ENCODE measurements at regions not wholly inside any gene's neighbourhood (a gene's known extent, or its start where the extent isn't known, plus 50 kb on each side); places are given as distances from the start of the nearest gene placed in this dataset.

DNA sequence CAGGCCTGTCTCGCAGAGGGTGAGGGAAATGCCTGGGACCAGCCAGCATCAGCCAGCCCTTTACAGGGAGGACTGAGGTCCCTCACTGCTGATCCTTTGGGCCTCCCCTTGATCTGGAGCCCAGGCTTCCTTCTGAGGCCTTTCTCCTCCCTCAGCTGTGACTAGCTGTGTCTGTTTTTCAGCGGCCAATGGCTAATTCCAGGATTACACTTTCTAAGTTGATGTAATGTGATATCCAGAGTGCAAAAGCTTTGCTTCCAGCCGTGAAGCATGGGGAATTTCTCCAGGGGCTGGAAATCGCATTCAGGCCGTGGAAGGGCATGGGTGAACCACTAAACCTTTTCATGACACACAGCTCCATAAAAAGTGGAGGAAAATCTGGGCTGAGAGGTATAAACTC lies 157.6 kb downstream of the SHQ1 start:
- Mint-ChIP-seq H3K36me3 (ENCODE audit: unreplicated experiment) (no peaks in the 10 kb centered on the region), H3K27ac (ENCODE audit: unreplicated experiment) (no peak overlapping the region), H3K27me3 (ENCODE audit: unreplicated experiment) (no peaks in the 10 kb centered on the region)

DNA sequence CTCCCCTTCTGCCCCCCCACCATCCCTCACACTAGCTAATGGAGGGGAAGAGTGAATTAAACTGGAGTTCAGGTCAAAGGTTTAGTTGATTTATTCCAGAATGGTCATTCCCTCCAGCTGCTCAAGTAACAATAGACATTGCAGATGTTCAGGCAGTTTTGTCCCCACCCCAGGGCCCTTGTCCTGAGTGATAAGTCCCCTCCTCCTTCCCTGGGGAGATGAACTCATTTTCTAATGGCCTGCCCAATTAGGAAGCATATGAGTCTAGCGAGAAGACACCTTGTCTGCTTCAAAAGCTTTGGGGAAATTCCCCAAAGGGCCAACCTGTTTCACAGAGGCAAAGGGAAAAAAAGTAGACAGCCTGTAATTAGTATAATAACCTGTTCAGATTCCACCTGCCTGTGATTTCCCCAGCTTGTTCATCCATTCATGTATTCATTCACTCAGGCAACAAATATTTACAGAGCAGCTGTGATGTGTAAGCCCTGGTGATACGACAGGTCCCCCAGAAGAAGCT lies 165.3 kb downstream of the SHQ1 start:
- Mint-ChIP-seq H3K9me3 (ENCODE audit: unreplicated experiment) (peaks cover 4% of the 10 kb centered on the region), H3K4me3 (ENCODE audit: unreplicated experiment) (no peak overlapping the region), H3K27ac (ENCODE audit: unreplicated experiment) (no peak overlapping the region), H3K27me3 (ENCODE audit: unreplicated experiment) (peaks cover 13% of the 10 kb centered on the region), H3K4me1 (ENCODE audit: unreplicated experiment) (peaks cover 10% of the 10 kb centered on the region), H3K36me3 (ENCODE audit: unreplicated experiment) (peaks cover 1% of the 10 kb centered on the region)
- DNase-seq (ENCODE audit: extremely low spot score, unreplicated experiment), result no peak
- TF ChIP-seq, protein P1, sequence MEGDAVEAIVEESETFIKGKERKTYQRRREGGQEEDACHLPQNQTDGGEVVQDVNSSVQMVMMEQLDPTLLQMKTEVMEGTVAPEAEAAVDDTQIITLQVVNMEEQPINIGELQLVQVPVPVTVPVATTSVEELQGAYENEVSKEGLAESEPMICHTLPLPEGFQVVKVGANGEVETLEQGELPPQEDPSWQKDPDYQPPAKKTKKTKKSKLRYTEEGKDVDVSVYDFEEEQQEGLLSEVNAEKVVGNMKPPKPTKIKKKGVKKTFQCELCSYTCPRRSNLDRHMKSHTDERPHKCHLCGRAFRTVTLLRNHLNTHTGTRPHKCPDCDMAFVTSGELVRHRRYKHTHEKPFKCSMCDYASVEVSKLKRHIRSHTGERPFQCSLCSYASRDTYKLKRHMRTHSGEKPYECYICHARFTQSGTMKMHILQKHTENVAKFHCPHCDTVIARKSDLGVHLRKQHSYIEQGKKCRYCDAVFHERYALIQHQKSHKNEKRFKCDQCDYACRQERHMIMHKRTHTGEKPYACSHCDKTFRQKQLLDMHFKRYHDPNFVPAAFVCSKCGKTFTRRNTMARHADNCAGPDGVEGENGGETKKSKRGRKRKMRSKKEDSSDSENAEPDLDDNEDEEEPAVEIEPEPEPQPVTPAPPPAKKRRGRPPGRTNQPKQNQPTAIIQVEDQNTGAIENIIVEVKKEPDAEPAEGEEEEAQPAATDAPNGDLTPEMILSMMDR (IDR thresholded peaks at IDR 0.05), result no peak

More for the DNA sequence above, 157.6 kb downstream of the SHQ1 start:
- Mint-ChIP-seq H3K4me1 (ENCODE audit: unreplicated experiment) (peaks cover 7% of the 10 kb centered on the region), H3K9me3 (ENCODE audit: unreplicated experiment) (no peaks in the 10 kb centered on the region), H3K4me3 (ENCODE audit: unreplicated experiment) (no peak overlapping the region)
- TF ChIP-seq, protein P1 (IDR thresholded peaks at IDR 0.05), result no peak
- DNase-seq (ENCODE audit: extremely low spot score, unreplicated experiment), result no peak

DNA sequence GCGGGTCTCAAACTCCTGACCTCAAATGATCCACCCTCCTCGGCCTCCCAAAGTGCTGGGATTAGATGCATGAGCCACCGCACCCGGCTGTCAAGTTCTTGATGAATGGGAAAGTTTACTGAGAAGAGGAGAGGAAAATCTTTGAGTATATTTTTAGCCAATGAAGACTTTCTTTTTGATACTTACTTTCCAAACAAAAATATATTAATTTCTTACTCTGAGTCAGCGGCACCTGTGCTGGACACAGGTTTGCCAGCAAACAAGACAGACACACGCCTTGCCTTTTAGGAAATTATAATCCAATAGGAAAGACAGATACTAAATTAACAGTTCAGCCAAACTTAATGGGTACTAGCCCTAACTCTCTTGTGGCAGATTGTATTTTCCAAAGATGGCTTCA lies 166.6 kb downstream of the SHQ1 start:
- H3K36me3 Mint-ChIP-seq (ENCODE audit: unreplicated experiment), result peaks cover 1% of the 10 kb centered on the region
- DNase-seq (ENCODE audit: extremely low spot score, unreplicated experiment), result no peak
- H3K9me3 Mint-ChIP-seq (ENCODE audit: unreplicated experiment), result peaks cover 4% of the 10 kb centered on the region
- no peak overlapping the region for H3K27ac Mint-ChIP-seq (ENCODE audit: unreplicated experiment)
- peaks cover 10% of the 10 kb centered on the region for H3K4me1 Mint-ChIP-seq (ENCODE audit: unreplicated experiment)
- no peak overlapping the region for H3K4me3 Mint-ChIP-seq (ENCODE audit: unreplicated experiment)
- peaks cover 13% of the 10 kb centered on the region for H3K27me3 Mint-ChIP-seq (ENCODE audit: unreplicated experiment)
- TF ChIP-seq, protein P1 (IDR thresholded peaks at IDR 0.05), result no peak

DNA sequence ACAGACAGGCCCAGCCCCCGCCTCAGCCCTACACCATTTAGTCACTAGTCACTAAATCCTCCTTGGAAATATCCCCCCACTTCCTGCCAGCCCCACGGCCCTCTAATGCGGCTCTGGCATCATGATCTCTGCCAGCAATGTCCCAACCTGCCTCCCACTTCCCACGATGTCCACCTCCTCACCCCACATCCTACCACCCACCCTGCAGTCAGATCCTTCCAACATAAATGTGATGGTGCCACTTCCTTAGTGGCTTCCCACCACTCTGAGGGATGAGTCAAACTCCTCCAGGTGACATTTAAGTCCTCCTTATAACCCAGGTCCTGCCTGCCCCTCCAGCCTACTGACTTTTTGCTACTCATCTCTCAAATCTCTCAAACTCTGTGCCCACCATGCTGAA lies 167.5 kb downstream of the SHQ1 start:
- Mint-ChIP-seq H3K4me1 (ENCODE audit: unreplicated experiment) (peaks cover 10% of the 10 kb centered on the region), H3K36me3 (ENCODE audit: unreplicated experiment) (peaks cover 1% of the 10 kb centered on the region), H3K9me3 (ENCODE audit: unreplicated experiment) (peaks cover 4% of the 10 kb centered on the region), H3K4me3 (ENCODE audit: unreplicated experiment) (no peak overlapping the region), H3K27ac (ENCODE audit: unreplicated experiment) (no peak overlapping the region), H3K27me3 (ENCODE audit: unreplicated experiment) (peaks cover 13% of the 10 kb centered on the region)
- no peak for DNase-seq (ENCODE audit: extremely low spot score, unreplicated experiment)
- TF ChIP-seq, protein P1 (IDR thresholded peaks at IDR 0.05), result no peak

- TF ChIP-seq, protein P1 (IDR thresholded peaks at IDR 0.05), result no peak
- Mint-ChIP-seq H3K4me1 (ENCODE audit: unreplicated experiment) (peaks cover 10% of the 10 kb centered on the region), H3K27me3 (ENCODE audit: unreplicated experiment) (peaks cover 9% of the 10 kb centered on the region), H3K9me3 (ENCODE audit: unreplicated experiment) (peaks cover 4% of the 10 kb centered on the region), H3K36me3 (ENCODE audit: unreplicated experiment) (peaks cover 1% of the 10 kb centered on the region), H3K4me3 (ENCODE audit: unreplicated experiment) (no peak overlapping the region), H3K27ac (ENCODE audit: unreplicated experiment) (no peak overlapping the region)
- DNase-seq (ENCODE audit: extremely low spot score, unreplicated experiment), result no peak
Observed at GRCh38 chr3:72679540-72680198, 168.6 kb downstream of the SHQ1 start.

Measured in osteocyte (in vitro differentiated cells).